ENCODE measurements at regions not wholly inside any gene's neighbourhood (a gene's known extent, or its start where the extent isn't known, plus 50 kb on each side); places are given as distances from the start of the nearest gene placed in this dataset.

DNA sequence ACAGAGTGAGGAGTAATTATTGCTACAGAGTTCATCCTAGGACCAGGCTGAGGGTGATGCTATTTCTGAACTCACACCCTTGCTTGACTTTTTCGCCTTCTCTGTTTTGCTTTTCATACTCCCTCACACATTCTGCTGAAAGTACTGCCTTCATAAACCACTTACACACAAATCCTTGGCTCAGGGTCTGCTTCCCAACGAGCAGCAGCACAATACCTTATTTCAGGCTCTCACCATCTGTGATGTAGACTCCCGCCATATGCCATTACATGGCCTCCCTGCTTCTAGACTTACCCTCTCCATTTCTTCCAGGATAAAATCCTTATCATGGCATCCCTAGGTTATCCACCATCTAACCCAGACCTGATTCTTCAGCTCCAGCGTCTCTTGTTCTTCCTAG lies 321.3 kb upstream of the SPTLC3 start:
- Histone ChIP-seq H3K9me3 (no peaks in the 10 kb centered on the region), H3K36me3 (ENCODE audit: insufficient read depth in 1 of 2, low read depth in 1 of 2) (no peaks in the 10 kb centered on the region), H3K4me3 (no peak overlapping the region), H3K4me1 (no peaks in the 10 kb centered on the region), H3K27me3 (ENCODE audit: insufficient read depth in 3 of 3, low read length in 2 of 3) (no peaks in the 10 kb centered on the region), H3K27ac (no peak overlapping the region)
- ATAC-seq (no peak), DNase-seq (no peak)
- TF ChIP-seq, protein P1, sequence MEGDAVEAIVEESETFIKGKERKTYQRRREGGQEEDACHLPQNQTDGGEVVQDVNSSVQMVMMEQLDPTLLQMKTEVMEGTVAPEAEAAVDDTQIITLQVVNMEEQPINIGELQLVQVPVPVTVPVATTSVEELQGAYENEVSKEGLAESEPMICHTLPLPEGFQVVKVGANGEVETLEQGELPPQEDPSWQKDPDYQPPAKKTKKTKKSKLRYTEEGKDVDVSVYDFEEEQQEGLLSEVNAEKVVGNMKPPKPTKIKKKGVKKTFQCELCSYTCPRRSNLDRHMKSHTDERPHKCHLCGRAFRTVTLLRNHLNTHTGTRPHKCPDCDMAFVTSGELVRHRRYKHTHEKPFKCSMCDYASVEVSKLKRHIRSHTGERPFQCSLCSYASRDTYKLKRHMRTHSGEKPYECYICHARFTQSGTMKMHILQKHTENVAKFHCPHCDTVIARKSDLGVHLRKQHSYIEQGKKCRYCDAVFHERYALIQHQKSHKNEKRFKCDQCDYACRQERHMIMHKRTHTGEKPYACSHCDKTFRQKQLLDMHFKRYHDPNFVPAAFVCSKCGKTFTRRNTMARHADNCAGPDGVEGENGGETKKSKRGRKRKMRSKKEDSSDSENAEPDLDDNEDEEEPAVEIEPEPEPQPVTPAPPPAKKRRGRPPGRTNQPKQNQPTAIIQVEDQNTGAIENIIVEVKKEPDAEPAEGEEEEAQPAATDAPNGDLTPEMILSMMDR (IDR thresholded peaks at IDR 0.05): no peak
- intact Hi-C loops (cut with DNase I): no loop called here
- WGBS, 3 donors: 63 to 87% (median 87%) methylated on average over 4 of the region's 4 CpGs

DNA sequence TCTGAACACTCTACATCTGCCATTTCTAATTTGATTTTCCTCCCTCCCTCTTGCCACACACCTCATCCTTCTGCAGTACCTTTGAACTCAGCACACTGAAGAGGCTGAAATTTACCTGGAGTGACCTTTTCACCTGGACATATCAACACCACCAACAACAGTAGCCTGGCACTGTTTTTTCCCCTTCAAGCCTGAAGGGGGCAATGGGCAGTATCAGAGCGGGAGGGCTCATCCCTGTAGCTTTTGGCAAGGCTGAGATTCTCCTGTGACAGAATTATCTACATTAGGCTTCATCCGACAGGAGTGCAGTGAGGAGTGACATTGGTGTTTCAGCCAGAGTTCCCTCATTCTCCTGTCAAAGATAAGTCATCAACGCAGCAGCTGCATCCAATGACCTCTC lies 312.8 kb upstream of the SPTLC3 start:
- no peaks in the 10 kb centered on the region for H3K4me1 ChIP-seq
- no peaks in the 10 kb centered on the region for H3K9me3 ChIP-seq
- no peak overlapping the region for H3K4me3 ChIP-seq
- H3K36me3 ChIP-seq (ENCODE audit: insufficient read depth in 1 of 2, low read depth in 1 of 2): no peaks in the 10 kb centered on the region
- no peak for DNase-seq
- no peaks in the 10 kb centered on the region for H3K27me3 ChIP-seq (ENCODE audit: insufficient read depth in 3 of 3, low read length in 2 of 3)
- TF ChIP-seq, protein P1 (IDR thresholded peaks at IDR 0.05): no peak
- intact Hi-C loops (cut with DNase I): no loop called here
- WGBS, 3 donors: 74 to 81% (median 78%) methylated on average over 3 of the region's 3 CpGs
- no peak overlapping the region for H3K27ac ChIP-seq
- no peak for ATAC-seq

DNA sequence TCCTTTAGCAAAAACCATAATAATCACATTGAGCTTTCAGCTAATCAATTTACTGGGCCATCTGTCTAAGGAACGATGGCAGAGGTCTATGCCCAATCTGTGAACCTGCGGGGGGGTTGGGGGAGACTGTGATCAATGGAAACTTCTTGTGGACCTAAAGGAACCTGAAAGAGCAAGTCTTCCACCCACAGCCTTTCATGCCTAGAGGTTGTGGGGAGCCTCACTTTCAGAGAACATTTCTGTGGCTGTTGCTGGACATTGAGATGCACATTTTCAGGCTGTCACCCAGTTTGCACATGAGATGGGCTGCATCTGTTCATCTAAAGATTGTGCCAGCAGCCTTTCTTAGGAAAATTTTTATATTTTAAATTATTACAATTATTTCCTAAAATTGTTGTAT lies 310.0 kb upstream of the SPTLC3 start:
- DNase-seq: no peak
- ATAC-seq: no peak
- WGBS, 3 donors: 29 to 48% (median 40%) methylated on average over 2 of the region's 2 CpGs

DNA sequence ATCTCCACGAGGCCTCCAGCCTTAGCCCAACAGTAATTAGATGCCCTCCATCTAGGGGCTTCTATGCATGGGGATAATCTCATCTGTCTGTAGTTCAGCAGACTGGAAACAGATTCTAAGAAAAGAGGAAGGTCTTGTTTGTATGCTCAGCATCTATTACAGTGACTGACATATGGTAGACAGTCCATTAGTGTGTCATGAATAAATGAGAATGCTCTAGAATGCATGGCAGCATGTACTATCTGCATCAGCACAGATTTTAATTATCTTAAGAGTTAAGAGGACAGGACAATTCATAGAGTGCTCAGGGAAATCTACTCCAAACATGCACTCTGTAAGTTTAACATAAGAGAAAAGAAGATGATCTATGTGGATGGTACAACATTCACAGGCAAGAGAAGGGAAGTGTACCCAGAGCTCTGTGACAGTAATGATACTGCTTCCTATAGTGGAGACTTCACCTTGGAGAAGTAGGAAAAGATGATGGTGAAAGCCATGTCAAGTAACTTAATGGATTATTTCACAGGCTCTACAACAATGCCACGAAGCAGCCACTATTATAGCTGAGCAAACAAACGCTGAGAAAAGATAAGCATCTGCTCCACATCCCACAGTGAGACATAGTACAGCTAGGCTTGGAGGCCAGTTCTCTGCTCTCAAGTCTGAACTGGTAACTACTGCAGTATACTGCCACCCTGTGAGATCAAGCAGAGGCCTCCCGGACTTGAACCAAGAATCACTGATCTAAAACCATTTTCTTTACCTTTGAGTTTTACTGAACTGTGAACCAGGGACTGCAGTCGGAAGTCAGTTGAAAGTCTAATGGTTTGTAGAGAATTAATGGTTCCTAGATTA lies 309.2 kb upstream of the SPTLC3 start:
- TF ChIP-seq, protein P1 (IDR thresholded peaks at IDR 0.05): no peak

More for the DNA sequence above, 310.0 kb upstream of the SPTLC3 start:
- H3K36me3 ChIP-seq (ENCODE audit: insufficient read depth in 1 of 2, low read depth in 1 of 2): no peaks in the 10 kb centered on the region
- H3K4me1 ChIP-seq: no peaks in the 10 kb centered on the region
- H3K27me3 ChIP-seq (ENCODE audit: insufficient read depth in 3 of 3, low read length in 2 of 3): no peaks in the 10 kb centered on the region
- H3K4me3 ChIP-seq: no peak overlapping the region
- H3K9me3 ChIP-seq: no peaks in the 10 kb centered on the region
- TF ChIP-seq, protein P1 (IDR thresholded peaks at IDR 0.05): no peak
- intact Hi-C loops (cut with DNase I): no loop called here
- H3K27ac ChIP-seq: no peak overlapping the region

More for the DNA sequence above, 309.2 kb upstream of the SPTLC3 start:
- Histone ChIP-seq H3K27me3 (ENCODE audit: insufficient read depth in 3 of 3, low read length in 2 of 3) (no peaks in the 10 kb centered on the region), H3K4me3 (no peak overlapping the region), H3K4me1 (no peaks in the 10 kb centered on the region), H3K9me3 (no peaks in the 10 kb centered on the region), H3K36me3 (ENCODE audit: insufficient read depth in 1 of 2, low read depth in 1 of 2) (no peaks in the 10 kb centered on the region), H3K27ac (no peak overlapping the region)
- intact Hi-C loops (cut with DNase I): no loop called here
- no peak for DNase-seq
- WGBS, 3 donors: 52 to 65% (median 52%) methylated on average over 5 of the region's 5 CpGs
- ATAC-seq: no peak
